Left colon (tissue), 2 donors: ENCODE measurements at regions not wholly inside any gene's neighbourhood (a gene's known extent, or its start where the extent isn't known, plus 50 kb on each side); places are given as distances from the start of the nearest gene placed in this dataset.
"Not testable (repeated sequence)": the region's sequence is repeated elsewhere in the genome, so short reads cannot be mapped to it uniquely, and the experiment has no call there.

ENCODE experiments used
- ATAC-seq: fragments of 200-7000 bp; cut with Tn5 transposase; one replicate; pipeline ENCODE4 v1.9.1; 2020; ENCODE audit warnings: mild to moderate bottlenecking, moderate library complexity
- DNase-seq, 2 donors: peaks; one replicate each; pipeline ENCODE4 v3.0.0-alpha.2; 2020
- intact Hi-C, 2 donors: fragments of 100-400 bp; cut with DNase I in 1 of 2; cut with micrococcal nuclease in 1 of 2; formaldehyde crosslinking; loops; one replicate each; pipeline versions ENCODE4 v1.11.2 to v1.14.0; 2022; cut with DNase I, micrococcal nuclease
- donor health status: DM: no; HTN: no; CAD: no.
- donor health status: DM: yes; HTN: yes; CAD: no.

DNA sequence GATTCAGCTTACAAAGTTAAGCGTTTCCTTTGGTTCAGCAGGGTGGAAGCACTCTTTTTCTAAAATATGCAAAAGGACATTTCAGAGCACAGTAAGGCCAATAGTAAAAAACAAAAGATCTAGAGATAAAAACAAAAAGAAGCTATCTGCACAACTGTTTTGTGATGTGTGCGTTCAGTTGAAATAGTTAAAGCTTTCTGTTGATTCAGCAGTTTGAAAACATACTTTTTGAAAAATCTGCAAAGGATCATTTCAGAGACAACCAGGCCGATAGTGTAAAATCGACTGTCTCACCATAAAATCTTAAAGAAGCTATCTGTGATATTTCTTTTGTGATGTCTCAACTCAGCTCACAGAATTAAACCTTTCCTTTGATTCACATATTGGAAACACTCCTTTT is 300.0 kb upstream of the ALG10B start:
- intact Hi-C loops, result no loop called here
- ATAC-seq, result no peak
- no peak for DNase-seq

DNA sequence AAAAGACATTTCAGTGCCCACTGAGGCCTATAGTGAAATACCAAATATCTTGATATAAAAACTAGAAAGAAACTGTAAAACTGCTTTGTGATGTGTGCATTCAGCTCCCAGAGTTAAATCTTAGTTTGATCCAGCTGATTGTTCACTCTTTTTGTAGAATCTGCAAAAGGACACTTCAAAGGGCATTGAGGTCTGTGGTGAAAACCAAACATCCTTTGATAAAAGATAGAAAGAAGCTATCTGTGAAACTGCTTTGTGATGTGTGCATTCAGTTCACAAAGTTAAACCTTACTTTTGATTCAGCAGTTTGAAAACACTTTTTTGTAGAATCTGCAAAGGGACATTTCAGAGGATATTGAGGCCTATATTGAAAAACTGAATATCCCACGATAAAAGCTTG is 290.7 kb upstream of the ALG10B start:
- no peak for ATAC-seq
- intact Hi-C loops, result no loop called here
- no peak for DNase-seq

DNA sequence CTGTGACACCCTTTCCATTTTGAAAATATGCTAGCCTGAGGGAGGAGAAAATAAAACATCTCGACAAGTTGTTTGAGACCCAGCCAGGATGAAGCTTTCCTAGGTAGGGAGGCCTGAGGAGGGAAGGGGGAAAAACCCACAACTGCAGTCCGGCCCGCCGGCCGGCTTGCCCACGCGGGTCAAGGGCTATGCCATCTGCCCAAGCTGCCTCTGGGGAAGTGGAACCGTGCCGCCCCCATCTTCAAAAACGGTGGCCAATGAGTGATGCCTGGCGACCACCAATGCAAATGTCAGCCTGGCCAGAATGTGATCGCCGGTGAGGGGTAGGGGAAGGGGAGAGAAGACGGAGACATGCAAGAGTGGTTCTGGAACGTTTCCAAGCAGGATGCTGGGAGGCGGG is 263.5 kb upstream of the ALG10B start:
- no peak for DNase-seq
- intact Hi-C loops, result no loop called here
- ATAC-seq, result no peak

DNA sequence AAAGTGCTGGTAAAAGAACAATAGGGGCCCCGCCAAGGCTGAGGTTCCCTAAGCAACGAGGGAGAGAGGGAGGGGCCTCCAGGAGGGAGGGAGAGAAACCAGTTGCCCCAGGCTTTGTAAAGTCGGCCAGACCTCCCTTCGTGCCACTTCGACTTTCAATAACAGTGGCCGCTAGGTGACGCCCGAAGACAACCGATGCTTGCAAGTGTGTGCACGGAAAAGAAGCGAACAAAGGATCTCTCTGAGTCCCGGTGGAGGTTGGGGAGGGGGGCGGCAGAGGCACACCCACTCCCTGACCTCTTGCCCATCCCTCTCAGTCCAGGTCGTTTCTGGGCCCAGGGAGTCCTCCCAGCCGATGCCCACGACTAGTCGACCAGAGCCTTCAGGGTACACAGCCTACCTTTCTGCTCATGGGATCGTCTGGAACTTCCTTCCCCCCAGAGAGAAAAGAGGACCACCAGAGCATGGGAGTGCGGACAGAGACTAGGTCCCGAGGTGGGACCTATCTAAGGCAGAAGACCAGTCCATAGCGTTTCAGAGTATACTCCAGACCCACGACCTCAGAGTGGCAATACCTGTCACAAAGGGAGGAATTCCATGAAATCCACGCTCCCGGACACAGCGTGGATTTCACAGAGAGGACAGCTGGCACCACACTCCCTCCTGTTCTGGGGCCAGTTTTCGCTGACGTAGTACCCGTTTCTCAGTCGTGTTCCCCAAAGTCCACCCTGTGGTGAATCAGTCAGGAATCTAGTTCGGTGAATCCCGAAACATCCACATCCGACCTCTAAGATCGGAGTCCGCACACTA is 262.7 kb upstream of the ALG10B start:
- intact Hi-C loops, result no loop called here
- ATAC-seq (peak; percentile 58), DNase-seq (peak in 1 of 2 donors; percentile 46)

DNA sequence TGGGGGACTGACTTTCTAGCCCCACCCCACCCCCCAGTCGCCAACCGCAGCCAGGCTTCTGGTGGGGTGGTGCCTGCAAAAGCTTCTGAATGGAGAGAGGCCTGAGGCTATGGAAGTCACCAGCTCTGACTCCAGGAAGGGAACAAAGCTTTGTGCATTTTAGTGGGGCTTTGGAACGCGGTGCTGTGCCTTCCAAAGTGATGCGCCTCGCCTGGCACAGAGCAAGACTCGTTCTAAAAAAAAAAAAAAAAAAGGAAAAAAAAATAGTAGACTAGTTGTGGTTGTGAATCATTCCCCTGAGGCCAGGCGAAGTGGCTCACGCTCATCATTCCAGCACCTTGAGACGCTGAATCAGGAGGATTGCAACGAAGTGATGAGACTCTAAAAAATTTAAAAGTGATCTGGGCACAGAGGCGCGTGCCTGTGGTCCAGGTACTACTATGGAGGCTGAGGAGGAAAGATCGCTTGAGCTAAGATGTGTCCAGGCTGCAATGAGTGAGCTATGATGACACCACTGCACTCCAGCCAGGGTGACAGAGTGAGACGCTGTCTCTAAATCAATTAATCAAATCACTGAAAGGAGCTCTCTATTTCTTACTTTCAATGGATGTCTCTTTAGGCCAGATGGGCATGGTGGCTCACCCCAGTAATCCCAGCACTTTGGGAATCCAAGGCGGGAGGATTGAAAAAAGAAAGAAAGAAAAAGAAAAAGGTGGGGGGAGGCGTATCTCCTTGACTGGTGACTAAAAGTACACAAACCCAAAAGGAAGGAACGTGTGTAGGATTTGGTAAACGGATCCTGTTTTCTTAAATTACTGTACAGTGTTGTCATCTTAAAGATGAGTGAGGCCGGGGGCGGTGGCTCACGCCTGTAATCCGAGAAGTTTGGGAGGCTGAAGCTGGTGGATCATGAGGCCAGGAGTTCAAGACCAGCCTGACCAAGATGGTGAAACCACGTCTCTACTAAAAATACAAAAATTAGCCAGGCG is 259.6 kb upstream of the ALG10B start:
- DNase-seq (no peak), ATAC-seq (no peak)
- intact Hi-C loops, result no loop called here

DNA sequence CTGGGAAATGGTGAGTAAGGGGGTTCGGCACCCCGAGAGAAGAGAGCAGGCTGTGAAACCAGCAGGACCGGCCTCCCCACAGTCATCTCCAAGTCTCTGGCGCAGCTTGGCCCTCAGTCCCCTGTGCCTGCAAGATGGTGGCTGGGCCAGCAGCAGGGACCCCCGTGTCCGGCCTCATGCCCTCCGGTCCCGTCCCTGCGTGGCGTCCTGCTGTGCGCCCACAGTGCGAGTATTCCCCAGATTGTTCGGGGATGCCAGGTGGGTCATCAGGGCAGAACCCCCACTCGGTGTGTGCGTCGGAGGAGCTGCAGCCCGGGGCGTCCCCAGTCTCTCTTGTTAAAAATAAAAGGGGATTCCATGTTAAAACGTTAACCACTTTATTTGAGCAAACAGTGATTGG is 216.9 kb upstream of the ALG10B start:
- DNase-seq, result no peak
- intact Hi-C loops, result no loop called here
- ATAC-seq, result no peak

DNA sequence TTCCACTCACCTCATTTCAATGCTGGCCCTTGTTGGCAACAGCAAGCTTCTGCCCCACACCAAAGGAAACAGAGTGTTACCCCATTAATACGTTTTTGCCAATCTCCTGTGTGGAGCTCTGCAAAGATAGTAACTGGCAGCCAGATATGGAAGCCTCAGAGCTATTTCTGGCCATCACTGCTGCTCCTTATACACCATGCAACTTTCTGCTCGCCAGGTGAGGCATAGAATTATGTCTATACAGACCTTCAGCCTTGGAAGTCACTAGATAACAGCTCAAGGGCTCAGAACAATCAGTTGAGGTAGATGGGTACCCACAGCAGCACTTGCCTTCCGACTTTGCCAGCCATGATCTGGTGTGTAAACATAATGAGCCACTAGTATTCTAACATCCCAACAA is 214.8 kb upstream of the ALG10B start:
- ATAC-seq (no peak), DNase-seq (no peak)
- intact Hi-C loops, result no loop called here

DNA sequence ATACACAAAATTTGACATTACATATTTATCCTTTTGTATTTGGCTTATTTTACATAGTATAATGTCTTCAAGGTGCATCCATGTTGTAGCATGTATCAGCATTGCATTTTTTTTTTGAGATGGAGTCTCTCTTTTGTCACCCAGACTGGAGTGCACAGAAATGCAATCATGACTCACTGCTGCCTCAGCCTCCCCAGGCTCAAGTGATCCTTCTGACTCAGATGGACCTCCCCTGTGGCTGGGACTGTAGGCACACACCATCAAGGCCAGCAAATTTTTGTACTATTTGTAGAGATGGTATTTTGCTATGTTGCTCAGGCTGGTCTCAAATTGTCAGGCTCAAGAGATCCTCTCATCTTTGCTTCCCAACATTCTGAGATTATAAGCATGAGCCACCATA is 214.4 kb upstream of the ALG10B start:
- no peak for ATAC-seq
- no peak for DNase-seq
- intact Hi-C loops, result no loop called here

DNA sequence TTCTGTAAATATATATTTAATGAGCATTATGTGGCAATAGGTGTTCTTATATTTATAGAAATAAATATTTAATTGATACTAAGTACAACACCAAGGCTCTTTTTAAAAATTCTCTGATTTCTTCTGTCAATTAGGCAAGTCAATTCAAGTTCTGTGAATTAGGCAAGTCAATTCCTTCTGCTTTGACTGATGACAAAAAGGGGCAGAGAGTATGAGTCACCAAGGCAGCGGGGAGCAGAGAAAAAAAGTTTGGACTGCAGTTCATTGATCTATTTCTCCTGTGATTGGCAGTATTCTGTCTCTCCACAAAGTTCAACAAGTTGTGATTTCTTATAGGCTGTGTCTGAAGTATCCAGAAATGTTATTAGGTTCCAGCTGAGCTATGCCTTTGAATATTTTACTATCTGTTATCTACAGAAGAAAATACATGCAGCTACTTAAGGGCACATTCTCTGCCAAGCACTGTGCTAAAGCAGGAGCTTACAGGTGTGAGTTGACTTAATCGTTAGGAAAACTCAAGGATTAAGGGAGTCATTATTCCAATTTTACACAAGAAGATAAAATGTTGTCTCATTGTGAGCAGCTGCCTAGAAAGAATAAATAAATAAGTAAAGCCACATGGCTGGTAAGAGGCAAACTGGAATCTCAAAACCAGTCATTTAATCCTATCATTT is 206.4 kb upstream of the ALG10B start:
- intact Hi-C loops, result no loop called here
- ATAC-seq (no peak), DNase-seq (no peak)

DNA sequence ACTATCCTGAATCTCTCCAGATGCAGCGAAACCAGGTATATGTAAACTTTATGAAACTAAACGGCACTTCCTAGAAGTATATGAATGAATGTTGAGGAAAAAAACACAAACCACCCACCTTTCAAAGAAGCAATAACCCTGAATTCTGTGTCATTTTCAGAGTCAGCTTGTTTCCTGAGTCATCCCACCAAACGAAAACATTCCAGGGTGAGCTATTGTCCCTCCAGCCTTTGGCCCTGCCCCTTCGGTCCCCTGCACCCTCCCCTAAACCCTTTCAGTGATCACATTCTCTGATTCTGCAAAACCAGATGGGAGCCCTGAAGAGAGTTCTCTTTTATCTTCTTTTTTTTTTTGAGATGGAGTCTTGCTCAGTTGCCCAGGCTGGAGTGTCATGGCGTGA is 202.6 kb upstream of the ALG10B start:
- DNase-seq (no peak), ATAC-seq (no peak)
- intact Hi-C loops, result no loop called here

DNA sequence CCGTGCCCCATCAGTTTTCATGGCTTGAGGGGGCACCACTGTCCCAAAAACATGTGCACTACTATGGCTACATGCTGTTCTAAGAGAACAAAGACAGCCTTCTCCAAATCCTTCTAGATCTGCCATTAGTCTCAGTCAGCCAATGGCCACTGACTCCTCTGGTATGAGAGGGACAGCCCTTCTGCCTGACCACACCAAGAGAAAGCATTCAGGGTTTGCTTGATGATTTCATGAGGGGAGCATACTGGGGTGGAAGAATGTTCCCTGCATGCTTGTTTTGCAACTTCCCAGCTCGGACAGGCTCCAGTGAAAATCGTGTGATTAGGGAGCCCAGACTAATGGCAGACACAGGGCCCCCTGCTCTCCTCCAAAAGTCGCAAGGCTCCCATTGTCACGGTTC is 199.6 kb upstream of the ALG10B start:
- no peak for DNase-seq
- ATAC-seq, result no peak
- intact Hi-C loops, result no loop called here

DNA sequence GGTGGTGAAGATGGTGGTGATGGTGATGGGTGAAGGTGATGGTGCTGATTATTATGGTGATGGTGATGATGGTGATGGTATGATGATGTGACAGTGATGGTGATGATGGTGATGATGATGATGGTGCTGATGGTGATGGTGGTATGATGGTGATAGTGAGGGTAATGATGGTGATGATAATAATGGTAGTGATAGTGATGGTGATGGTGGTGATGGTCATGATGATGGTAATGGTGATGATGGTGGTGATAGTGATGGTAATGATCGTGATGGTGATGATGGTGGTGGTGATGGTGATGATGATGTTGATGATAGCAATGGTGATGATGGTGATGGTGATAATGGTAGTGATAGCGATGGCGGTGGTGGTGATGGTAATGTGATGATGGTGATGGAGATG is 197.9 kb upstream of the ALG10B start:
- intact Hi-C loops, result no loop called here

DNA sequence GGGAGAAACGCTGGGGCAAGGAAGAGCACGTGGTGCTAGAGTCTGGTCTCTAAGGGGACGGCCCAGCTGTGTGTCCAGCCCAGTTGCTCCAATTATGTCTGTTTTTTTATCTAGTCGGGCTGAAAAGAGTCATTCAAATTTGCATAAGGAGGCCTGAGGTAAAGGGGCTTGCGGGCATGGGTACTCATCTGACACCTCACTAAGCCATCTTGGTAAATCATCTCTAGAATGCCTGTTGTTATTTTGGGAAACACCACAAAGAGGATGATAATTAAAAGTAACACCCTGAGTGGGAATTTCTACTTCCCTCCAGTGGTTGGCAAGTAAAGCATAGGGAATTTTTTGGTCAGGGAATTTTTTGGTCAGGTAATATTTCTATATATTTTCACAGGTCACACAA is 196.1 kb upstream of the ALG10B start:
- intact Hi-C loops, result no loop called here
- DNase-seq (no peak), ATAC-seq (no peak)

More for the DNA sequence above, 197.9 kb upstream of the ALG10B start:
- ATAC-seq (no peak), DNase-seq (no peak)

DNA sequence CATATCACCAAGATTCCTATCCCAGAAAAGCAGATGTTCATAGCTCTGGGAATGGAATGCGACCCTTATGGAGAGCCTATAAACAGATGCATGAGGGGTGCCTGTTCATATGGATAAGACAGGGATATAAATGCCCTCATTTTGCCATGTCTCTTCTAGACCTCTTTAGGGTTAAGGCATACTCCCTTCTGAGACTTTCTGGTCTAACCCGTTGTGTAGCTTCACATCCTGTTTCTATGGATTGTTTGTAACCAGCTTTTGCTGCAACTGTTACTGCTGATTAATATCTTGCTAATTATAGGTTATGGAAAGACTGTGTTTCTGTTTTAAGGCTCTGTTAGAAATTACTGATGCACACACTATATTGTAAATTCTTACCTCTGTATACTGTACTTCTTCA is 193.5 kb upstream of the ALG10B start:
- DNase-seq, intact Hi-C loops, ATAC-seq: not testable (repeated sequence)

DNA sequence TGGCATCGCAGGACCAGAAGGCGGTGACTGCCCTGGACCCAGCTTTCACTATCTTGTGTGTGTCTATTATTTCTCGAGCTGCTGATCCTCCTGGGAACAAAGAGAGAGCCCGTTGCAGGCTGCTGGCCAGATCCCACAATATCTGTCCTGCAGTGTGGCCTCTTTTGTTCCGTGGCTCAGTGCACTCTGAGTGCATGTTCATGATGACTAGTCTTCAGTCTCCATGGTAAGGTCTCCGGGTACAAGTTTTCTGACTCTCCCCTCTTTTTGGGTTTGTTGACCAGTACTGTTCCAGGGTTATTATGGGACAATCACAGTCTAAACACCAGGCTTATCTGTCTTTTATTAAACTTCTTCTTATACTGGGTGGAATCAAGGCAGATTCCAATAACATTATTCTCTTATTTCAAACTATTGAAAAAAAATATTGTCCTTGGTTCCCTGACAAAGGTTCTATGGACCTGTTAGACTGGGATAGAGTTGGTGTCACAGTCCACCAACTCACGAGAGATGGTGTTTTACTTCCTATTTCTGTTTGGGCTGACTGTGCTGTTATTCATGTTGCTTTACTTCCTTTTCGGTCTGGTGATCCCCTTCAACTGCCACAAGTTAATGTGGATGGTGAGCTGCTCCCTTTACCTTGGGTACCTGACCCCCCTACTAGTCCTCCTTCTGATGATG is 192.9 kb upstream of the ALG10B start:
- no peak for DNase-seq
- peak; percentile 34 for ATAC-seq
- intact Hi-C loops, result no loop called here

DNA sequence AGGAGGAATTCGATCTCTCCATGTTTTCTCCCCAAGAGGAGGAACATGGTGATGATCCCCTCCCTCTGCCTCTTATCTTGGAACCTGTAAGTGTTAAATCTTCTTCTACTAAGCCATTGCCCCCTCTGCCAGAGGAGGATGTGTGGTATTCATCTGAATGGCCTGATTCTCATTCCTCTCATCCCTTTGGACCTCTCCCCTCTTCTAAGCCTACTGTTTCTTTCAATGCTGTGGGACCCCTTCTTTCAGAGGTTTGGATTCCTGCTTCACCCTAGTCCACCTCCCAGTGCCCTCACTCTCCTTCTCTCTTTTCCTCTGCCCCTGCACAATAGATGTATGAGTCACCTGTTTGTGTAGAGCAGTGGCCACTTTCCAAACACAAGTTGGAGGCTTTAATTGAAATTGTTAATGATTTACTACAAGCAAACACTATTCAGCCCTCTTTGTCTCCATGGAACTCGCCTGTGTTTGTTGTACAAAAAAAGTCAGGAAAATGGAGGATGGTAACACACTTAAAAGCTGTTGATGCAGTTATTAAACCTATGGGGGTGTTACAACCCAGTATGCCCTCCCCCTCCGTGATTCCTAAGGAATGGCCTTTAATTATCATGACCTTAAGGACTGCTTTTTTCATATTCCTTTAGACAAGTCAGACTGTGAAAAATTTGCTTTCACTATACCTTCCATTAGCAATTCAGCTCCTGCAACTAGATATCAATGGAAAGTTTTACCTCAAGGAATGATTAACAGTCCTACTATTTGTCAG is 192.1 kb upstream of the ALG10B start:
- intact Hi-C loops, result no loop called here
- DNase-seq, result no peak
- peak; percentile 95 for ATAC-seq

DNA sequence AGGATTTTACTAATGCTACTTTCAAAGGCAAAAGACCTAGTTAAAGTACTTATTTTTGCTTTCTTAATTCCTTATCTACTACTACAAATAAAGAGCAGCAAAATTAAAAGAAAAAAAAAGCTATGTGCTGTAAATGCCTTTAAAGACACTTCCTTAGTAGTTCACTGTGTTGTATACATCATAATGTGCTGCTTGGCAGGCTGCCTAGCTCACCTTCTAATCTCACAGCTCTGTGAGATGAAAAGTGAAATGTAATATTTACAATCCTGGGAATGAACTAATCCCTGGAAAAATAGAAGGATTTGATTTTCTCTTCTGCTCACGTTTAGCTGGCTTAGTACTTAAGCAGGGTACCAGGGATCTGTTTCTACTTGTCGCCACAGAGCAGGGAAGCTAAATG is 184.4 kb upstream of the ALG10B start:
- peak in 1 of 2 donors; percentile 55 for DNase-seq
- peak; percentile 52 for ATAC-seq
- intact Hi-C loops, result no loop called here

DNA sequence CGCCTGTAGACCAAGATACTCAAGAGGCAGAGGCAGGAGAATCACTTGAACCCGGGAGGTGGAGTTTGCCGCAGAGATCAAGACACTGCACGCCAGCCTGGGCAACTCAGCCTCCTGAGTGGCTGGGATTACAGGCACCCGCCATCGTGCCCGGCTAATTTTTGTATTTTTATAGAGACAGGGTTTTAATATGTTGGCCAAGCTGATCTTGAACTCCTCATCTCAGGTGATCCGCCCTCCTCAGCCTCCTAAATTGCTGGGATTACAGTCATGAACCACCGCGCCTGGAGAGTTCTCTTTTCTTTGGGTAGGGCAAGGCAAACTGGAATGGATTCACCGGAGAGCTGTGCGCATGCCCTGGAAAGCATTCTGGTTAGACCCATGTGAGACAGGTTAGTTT is 179.3 kb upstream of the ALG10B start:
- ATAC-seq, result no peak
- intact Hi-C loops, result no loop called here
- DNase-seq, result no peak
